ENCODE measurements at regions not wholly inside any gene's neighbourhood (a gene's known extent, or its start where the extent isn't known, plus 50 kb on each side); places are given as distances from the start of the nearest gene placed in this dataset.

GRCh38 chrX:96564595-96564994 lies 120.0 kb upstream of the DIAPH2 start:
- Histone ChIP-seq H2BK12ac (ENCODE audit: low read depth, low read length) (no peak overlapping the region), H3K27ac (ENCODE audit: low read depth, low read length) (no peak overlapping the region), H2AFZ (ENCODE audit: low read length) (no peak overlapping the region), H2BK120ac (replicated peaks; ENCODE audit: low read depth, low read length) (no peak overlapping the region), H3K27me3 (replicated peaks in 1 of 4; ENCODE audit: control insufficient read depth in 3 of 4, extremely low read depth in 1 of 4, insufficient read depth in 3 of 4, low read length in 3 of 4) (no peaks in the 10 kb centered on the region), H3K9me3 (ENCODE audit: insufficient read depth in 2 of 2, low read depth in 1 of 2, low read length in 1 of 2) (no peaks in the 10 kb centered on the region), H2BK20ac (ENCODE audit: low read length) (no peak overlapping the region), H3K23ac (ENCODE audit: insufficient read length) (no peak overlapping the region), H3K4ac (replicated peaks; ENCODE audit: insufficient read length, low read depth, low read length) (no peak overlapping the region), H4K8ac (ENCODE audit: extremely low read depth, insufficient read depth, low read length) (no peak overlapping the region), H2BK5ac (ENCODE audit: low read depth, low read length) (no peak overlapping the region), H3K18ac (ENCODE audit: extremely low read depth, low read length) (no peak overlapping the region), H2AK5ac (ENCODE audit: low read depth, low read length) (no peak overlapping the region), H3K4me1 (replicated peaks in 1 of 4; ENCODE audit: control insufficient read depth in 3 of 4, insufficient read depth in 4 of 4, low read length in 3 of 4) (no peaks in the 10 kb centered on the region), H2BK15ac (ENCODE audit: low read length) (no peak overlapping the region), H3K79me2 (ENCODE audit: control insufficient read depth in 1 of 2, insufficient read depth in 2 of 2, low read length in 2 of 2) (no peaks in the 10 kb centered on the region), H4K5ac (ENCODE audit: insufficient read length, low read depth, low read length) (no peak overlapping the region), H3K79me1 (ENCODE audit: low read depth, low read length) (no peaks in the 10 kb centered on the region), H3K4me3 (ENCODE audit: extremely low read depth in 1 of 4, insufficient read depth in 2 of 4, low read depth in 3 of 4, low read length in 4 of 4) (no peak overlapping the region), H3K4me2 (ENCODE audit: insufficient read depth in 1 of 2, low read depth in 2 of 2, low read length in 2 of 2) (no peak overlapping the region), H4K91ac (replicated peaks; ENCODE audit: insufficient read length, low read length) (no peak overlapping the region), H3K14ac (ENCODE audit: insufficient read length) (no peak overlapping the region), H3K23me2 (ENCODE audit: low read depth, low read length) (no peaks in the 10 kb centered on the region), H3K9ac (replicated peaks in 1 of 4; ENCODE audit: extremely low read depth in 1 of 4, low read depth in 3 of 4, low read length in 3 of 4) (no peak overlapping the region), H4K20me1 (replicated peaks in 1 of 2; ENCODE audit: control insufficient read depth in 1 of 2, insufficient read depth in 2 of 2, low read length in 2 of 2) (no peaks in the 10 kb centered on the region), H3K56ac (replicated peaks; ENCODE audit: insufficient read length, low read depth, low read length) (no peak overlapping the region), H3K36me3 (ENCODE audit: control insufficient read depth in 2 of 4, insufficient read depth in 4 of 4, low read length in 3 of 4) (no peaks in the 10 kb centered on the region)
- FAIRE-seq (no peak), DNase-seq (ENCODE audit: low read depth in 1 of 2, low spot score in 2 of 2) (no peak)
- 90% methylated on average over 1 of the region's 1 CpG; no CpG with 5 or more reads in 1 of the 2 experiments for WGBS, 2 experiments (ENCODE audit: extremely low coverage in 1 of 2, insufficient coverage in 1 of 2, insufficient read length in 1 of 2, insufficient replicate concordance in 2 of 2, low coverage in 1 of 2, low lambda C conversion rate in 2 of 2, missing lambda C conversion rate in 1 of 2)
- ChIA-PET CTCF (ENCODE audit: partially characterized antibody) (no interaction called here), POLR2A (ENCODE audit: partially characterized antibody) (no interaction called here)
- TF ChIP-seq CTBP2 (IDR thresholded peaks at IDR 0.05; ENCODE audit: borderline replicate concordance, insufficient read depth, insufficient read length, low read length) (no peak), SP2 (IDR thresholded peaks at IDR 0.05; ENCODE audit: low read length) (no peak), EP300 (IDR thresholded peaks at IDR 0.05; ENCODE audit: borderline replicate concordance in 1 of 2, low read depth in 2 of 2, low read length in 2 of 2) (no peak), RFX5 (IDR thresholded peaks at IDR 0.05; ENCODE audit: borderline replicate concordance, low read depth, low read length) (no peak), BCL11A (IDR thresholded peaks at IDR 0.05; ENCODE audit: low read depth in 2 of 2, low read length in 2 of 2) (no peak), CEBPB (IDR thresholded peaks at IDR 0.05; ENCODE audit: low read depth, low read length) (no peak), CHD2 (IDR thresholded peaks at IDR 0.05; ENCODE audit: low read length) (no peak), RAD21 (IDR thresholded peaks at IDR 0.05 in 1 of 2, conservative IDR thresholded peaks at IDR 0.05 in 1 of 2; ENCODE audit: low read depth in 2 of 2, low read length in 2 of 2) (no peak), SIX5 (IDR thresholded peaks at IDR 0.05; ENCODE audit: low read depth, low read length) (no peak), RXRA (IDR thresholded peaks at IDR 0.05; ENCODE audit: insufficient read depth, low read depth, low read length) (no peak), POU5F1 (IDR thresholded peaks at IDR 0.05; ENCODE audit: low read depth, low read length) (no peak)
